COR-L47 (cell line): ENCODE measurements at regions not wholly inside any gene's neighbourhood (a gene's known extent, or its start where the extent isn't known, plus 50 kb on each side); places are given as distances from the start of the nearest gene placed in this dataset.

Source experiments
- DNase-seq: peaks from one replicate; lab custom pipeline; 2025; lab: John Stamatoyannopoulos, UW

GRCh38 chr20:48358176-48359054, 469.4 kb downstream of the PREX1 start:
- no peak for DNase-seq

GRCh38 chr20:48357714-48358113, 470.1 kb downstream of the PREX1 start:
- no peak for DNase-seq

- no peak for DNase-seq
Measured at GRCh38 chr20:48354903-48355302, 472.9 kb downstream of the PREX1 start.

GRCh38 chr20:48354320-48354876, 473.4 kb downstream of the PREX1 start:
- DNase-seq, result no peak

GRCh38 chr20:48352628-48353027, 475.2 kb downstream of the PREX1 start:
- DNase-seq, result no peak

GRCh38 chr20:48352042-48352441, 475.8 kb downstream of the PREX1 start:
- DNase-seq, result no peak

GRCh38 chr20:48350313-48350988, 477.3 kb downstream of the PREX1 start:
- DNase-seq, result no peak

GRCh38 chr20:48349656-48350055, 478.1 kb downstream of the PREX1 start:
- DNase-seq, result no peak

GRCh38 chr20:48348022-48348421, 479.8 kb downstream of the PREX1 start:
- no peak for DNase-seq

- DNase-seq, result no peak
Measured at GRCh38 chr20:48342822-48343513, 484.8 kb downstream of the PREX1 start.

GRCh38 chr20:48340883-48341281, 486.9 kb downstream of the PREX1 start:
- DNase-seq, result no peak

- DNase-seq, result no peak
Measured at GRCh38 chr20:48339986-48340882, 487.6 kb downstream of the PREX1 start.

GRCh38 chr20:48339190-48339985, 488.4 kb downstream of the PREX1 start:
- no peak for DNase-seq

GRCh38 chr20:48338717-48339116, 489.1 kb downstream of the PREX1 start:
- no peak for DNase-seq

- no peak for DNase-seq
Measured at GRCh38 chr20:48336597-48336996, 491.2 kb downstream of the PREX1 start.

GRCh38 chr20:48335308-48336050, 492.3 kb downstream of the PREX1 start:
- DNase-seq, result no peak

- DNase-seq, result no peak
Measured at GRCh38 chr20:48333707-48334106, 494.1 kb downstream of the PREX1 start.

GRCh38 chr20:48332555-48332954, 495.2 kb downstream of the PREX1 start:
- DNase-seq, result no peak

GRCh38 chr20:48331518-48332286, 496.1 kb downstream of the PREX1 start:
- DNase-seq, result no peak
